HepG2 (cell line): ENCODE measurements at regions not wholly inside any gene's neighbourhood (a gene's known extent, or its start where the extent isn't known, plus 50 kb on each side); places are given as distances from the start of the nearest gene placed in this dataset.
A peak's percentile ranks its signal among the peaks of the same experiment; 100 is the strongest.

Source experiments
- ATAC-seq: fragments of 200-7000 bp; cut with Tn5 transposase; 3 replicates; pipeline ENCODE4 v1.9.1; 2020; ENCODE audit warnings: mild to moderate bottlenecking, moderate library complexity
- BruUV-seq: library from RNA; stranded (reverse); fragments of 400-500 nt; replicated peaks from 2 replicates; lab custom pipeline; 2021; lab: Mats Ljungman, UMichigan
- CTCF ChIA-PET: fragments of 300-600 bp; formaldehyde crosslinking; extraction: SDS; loops from one replicate; lab custom pipeline; 2021; ENCODE audit warnings: low total read pairs, inconsistent platforms, low intra/inter-chr PET ratio; lab: Yijun Ruan, JAX
- POLR2A ChIA-PET: fragments of 350-600 bp; sonication (Branson Sonifier 250); formaldehyde crosslinking; loops from one replicate; lab custom pipeline; 2020; ENCODE audit warnings: antibody characterized with exemption, inconsistent platforms; lab: Yijun Ruan, JAX
- DNase-seq: peaks from one replicate; pipeline ENCODE4 v3.0.0-alpha.2; 2015; ENCODE audit warnings: low spot score
- FAIRE-seq: peaks from 3 replicates; lab custom pipeline; 2011; peaks lifted over from hg19 to GRCh38; lab: Jason Lieb, UNC
- H2AFZ ChIP-seq: one replicate; pipeline ENCODE4 v1.6.1; 2011; ENCODE audit warnings: low read length, inconsistent platforms
- H3K27ac ChIP-seq: fragments of 300-600 bp; 3 replicates; pipeline ENCODE4 v1.8.0; 2011; ENCODE audit warnings: mixed run types, mild to moderate bottlenecking, mixed read lengths, low read length, inconsistent platforms; ENCODE audit not compliant: insufficient read depth; ENCODE audit errors: extremely low read length
- H3K27me3 ChIP-seq, 2 experiments: fragments of 200-600 bp in 1 of 2; 2 replicates in 1 of 2; 3 replicates in 1 of 2; pipeline versions ENCODE4 v1.6.0 to v1.8.0; 2011; ENCODE audit warnings: low read length in 2 of 2, mild to moderate bottlenecking in 2 of 2, moderate library complexity in 2 of 2, inconsistent platforms in 1 of 2; ENCODE audit not compliant: insufficient read depth in 2 of 2, control insufficient read depth in 1 of 2
- H3K36me3 ChIP-seq, 2 experiments: fragments of 200-600 bp in 1 of 2; replicated peaks in 1 of 2; 2 replicates in 1 of 2; 3 replicates in 1 of 2; pipeline versions ENCODE4 v1.5.1 to v1.8.0; 2011; ENCODE audit warnings: low read length in 2 of 2, inconsistent platforms in 1 of 2; ENCODE audit not compliant: insufficient read depth in 2 of 2, control insufficient read depth in 1 of 2
- H3K4me1 ChIP-seq: 2 replicates; pipeline ENCODE4 v1.5.1; 2012; ENCODE audit warnings: low read length, inconsistent platforms; ENCODE audit not compliant: insufficient read depth
- H3K4me2 ChIP-seq: 2 replicates; pipeline ENCODE4 v1.6.0; 2011; ENCODE audit warnings: low read depth, low read length, inconsistent platforms
- H3K4me3 ChIP-seq, 3 experiments: fragments of 200-600 bp in 1 of 3; sonication (generic), shearing (Covaris generic) in 1 of 3; replicated peaks in 1 of 3; 2 replicates each; pipeline ENCODE4 v1.5.1; 2011 to 2016; ENCODE audit warnings: low read length in 3 of 3, inconsistent platforms in 2 of 3, low read depth in 2 of 3, mild to moderate bottlenecking in 2 of 3, control low read depth in 1 of 3, mixed read lengths in 1 of 3; ENCODE audit not compliant: insufficient read depth in 1 of 3
- H3K79me2 ChIP-seq: one replicate; pipeline ENCODE4 v1.6.1; 2011; ENCODE audit warnings: low read length, inconsistent platforms; ENCODE audit not compliant: insufficient read depth
- H3K9ac ChIP-seq: 2 replicates; pipeline ENCODE4 v1.6.0; 2011; ENCODE audit warnings: mild to moderate bottlenecking, low read depth, low read length, inconsistent platforms; ENCODE audit not compliant: insufficient read depth
- H3K9me3 ChIP-seq: 2 replicates; pipeline ENCODE4 v1.5.1; 2012; ENCODE audit warnings: mild to moderate bottlenecking, low read length
- H4K20me1 ChIP-seq: 2 replicates; pipeline ENCODE4 v1.6.0; 2011; ENCODE audit warnings: inconsistent platforms, mild to moderate bottlenecking, low read length, moderate library complexity; ENCODE audit not compliant: insufficient read depth
- BHLHE40 ChIP-seq: IDR thresholded peaks from 2 replicates; pipeline ENCODE4 v1.6.1; 2011; ENCODE audit warnings: low read length, improper control_type of control experiment
- CEBPB ChIP-seq: IDR thresholded peaks from 2 replicates; pipeline ENCODE4 v1.6.1; 2011; ENCODE audit warnings: low read depth, low read length, improper control_type of control experiment, borderline replicate concordance
- DNMT1 ChIP-seq: sonication (generic); formaldehyde crosslinking; IDR thresholded peaks from 2 replicates; pipeline ENCODE4 v1.5.1; 2020; ENCODE audit warnings: mild to moderate bottlenecking, missing genetic modification reagents
- ETV6 ChIP-seq: sonication (generic); formaldehyde crosslinking; conservative IDR thresholded peaks from 2 replicates; pipeline ENCODE4 v1.4.0; 2020; ENCODE audit warnings: missing genetic modification reagents
- FOSL2 ChIP-seq: sonication (generic); formaldehyde crosslinking; IDR thresholded peaks from 2 replicates; pipeline ENCODE4 v1.4.0; 2020; ENCODE audit warnings: missing genetic modification reagents
- GTF2F1 ChIP-seq: fragments of 150-350 bp; IDR thresholded peaks from 2 replicates; pipeline ENCODE4 v1.6.1; 2014; ENCODE audit warnings: low read length
- IKZF1 ChIP-seq: fragments of 450-650 bp; IDR thresholded peaks from 2 replicates; pipeline ENCODE4 v1.7.1; 2016
- MBNL3 ChIP-seq: fragments of 250-450 bp; sonication (Bioruptor Pico); conservative IDR thresholded peaks from 2 replicates; pipeline ENCODE4 v1.8.0; 2022; ENCODE audit warnings: mild to moderate bottlenecking, inconsistent platforms
- POLR2G ChIP-seq: fragments of 200-400 bp; formaldehyde crosslinking; IDR thresholded peaks from 2 replicates; pipeline ENCODE4 v1.6.1; 2018; ENCODE audit warnings: mild to moderate bottlenecking, low read depth, low read length, moderate library complexity
- RBM39 ChIP-seq: fragments of 200-400 bp; formaldehyde crosslinking; IDR thresholded peaks from one replicate; pipeline ENCODE4 v1.6.1; 2018; ENCODE audit warnings: antibody characterized with exemption, mild to moderate bottlenecking, low read depth, low read length; ENCODE audit not compliant: poor library complexity, severe bottlenecking
- RFXANK ChIP-seq: IDR thresholded peaks from 2 replicates; pipeline ENCODE4 v1.6.1; 2016
- TAF1 ChIP-seq: sonication (generic); formaldehyde crosslinking; IDR thresholded peaks from 2 replicates; pipeline ENCODE4 v1.4.0; 2020; ENCODE audit warnings: missing genetic modification reagents
- ZBTB34 ChIP-seq: sonication (generic); formaldehyde crosslinking; IDR thresholded peaks from 2 replicates; pipeline ENCODE4 v1.8.0; 2022; ENCODE audit warnings: mild to moderate bottlenecking, missing genetic modification reagents
- ZBTB7B ChIP-seq: sonication (generic); formaldehyde crosslinking; IDR thresholded peaks from 2 replicates; pipeline ENCODE4 v1.4.0; 2020; ENCODE audit warnings: missing genetic modification reagents
- ZFY ChIP-seq: sonication (generic); formaldehyde crosslinking; IDR thresholded peaks from 2 replicates; pipeline ENCODE4 v1.4.0; 2020; ENCODE audit warnings: missing genetic modification reagents
- ZFYVE20 ChIP-seq: sonication (generic); formaldehyde crosslinking; IDR thresholded peaks from 2 replicates; pipeline ENCODE4 v1.8.0; 2023; ENCODE audit warnings: low read depth, mild to moderate bottlenecking, moderate library complexity, missing genetic modification reagents, borderline replicate concordance
- ZNF709 ChIP-seq: sonication (generic); formaldehyde crosslinking; IDR thresholded peaks from 2 replicates; pipeline ENCODE4 v1.5.0; 2020; ENCODE audit warnings: mild to moderate bottlenecking, missing genetic modification reagents
- ZNF773 ChIP-seq: sonication (generic); formaldehyde crosslinking; IDR thresholded peaks from 2 replicates; pipeline ENCODE4 v1.4.0; 2020; ENCODE audit warnings: missing genetic modification reagents, borderline replicate concordance
- ZNF777 ChIP-seq: sonication (generic); formaldehyde crosslinking; IDR thresholded peaks from 2 replicates; pipeline ENCODE4 v1.4.0; 2020; ENCODE audit warnings: missing genetic modification reagents
- WGBS: methylation state at CpG from one replicate; pipeline ENCODE4 v1.1.6; 2017; ENCODE audit warnings: low lambda C conversion rate; 5-methylcytosine and 5-hydroxymethylcytosine counted together
- in situ Hi-C: cut with HindIII; loops from 2 replicates; pipeline ENCODE4 v1.10.0; 2017; ENCODE audit warnings: low pct_unique_long_range_greater_than_20kb; ENCODE audit not compliant: extremely low pct_ligation_motif_present
- intact Hi-C: fragments of 100-400 bp; cut with micrococcal nuclease; formaldehyde crosslinking; loops from one replicate; pipeline ENCODE4 v1.10.0; 2022; ENCODE audit not compliant: unreplicated experiment

DNA sequence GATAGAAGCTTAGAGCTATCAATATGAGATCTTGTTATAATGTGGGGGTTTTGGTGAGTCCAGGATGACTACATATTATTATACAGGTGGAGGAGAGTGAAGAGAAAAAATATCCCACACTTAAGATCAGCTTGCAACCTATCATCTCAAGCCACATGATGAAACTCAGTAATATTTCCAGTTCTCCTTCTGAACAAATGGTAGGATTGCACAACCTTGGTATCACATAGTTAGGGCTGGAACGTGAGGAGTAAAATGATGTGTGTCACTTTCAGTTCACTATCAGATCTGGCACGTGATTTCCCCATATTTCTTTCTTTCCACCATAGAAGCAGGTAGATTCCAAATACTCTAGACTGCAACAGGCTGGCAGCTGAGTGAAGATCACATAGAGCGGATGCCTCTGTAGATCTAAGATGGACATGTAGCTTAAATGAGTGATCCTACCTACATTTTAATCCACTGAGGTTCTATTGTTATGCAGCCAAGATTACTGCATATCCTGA lies 150.6 kb upstream of the ANKRD50 start:
- H3K9ac ChIP-seq = no peak overlapping the region
- BruUV-seq = no TSS peak
- intact Hi-C loops (no loop called here), in situ Hi-C loops (no loop called here)
- no peaks in the 10 kb centered on the region for H3K79me2 ChIP-seq
- no peak for DNase-seq
- no peak overlapping the region for H3K27ac ChIP-seq
- no peaks in the 10 kb centered on the region for H3K4me1 ChIP-seq
- ATAC-seq = no peak
- no peak overlapping the region for H3K4me2 ChIP-seq
- no peak overlapping the region for H3K4me3 ChIP-seq
- H3K9me3 ChIP-seq = no peaks in the 10 kb centered on the region
- POLR2A ChIA-PET = no interaction called here
- no peak for TF ChIP-seq RBM39
- TF ChIP-seq RFXANK (CRISPR knock-in tag) = no peak
- TF ChIP-seq GTF2F1 = no peak
- no peak for TF ChIP-seq TAF1 (CRISPR knock-in tag)
- peak; percentile 71 for TF ChIP-seq CEBPB
- TF ChIP-seq ZNF709 (CRISPR knock-in tag) = no peak
- no peak for TF ChIP-seq ZBTB34
- TF ChIP-seq, all 625 proteins: peak for 1
- FAIRE-seq = no peak
- no peak overlapping the region for H2AFZ ChIP-seq
- no peaks in the 10 kb centered on the region for H4K20me1 ChIP-seq
- H3K36me3 ChIP-seq = no peaks in the 10 kb centered on the region
- 30% methylated on average over 3 of the region's 3 CpGs for WGBS
- CTCF ChIA-PET = no interaction called here
- H3K27me3 ChIP-seq = no peaks in the 10 kb centered on the region

DNA sequence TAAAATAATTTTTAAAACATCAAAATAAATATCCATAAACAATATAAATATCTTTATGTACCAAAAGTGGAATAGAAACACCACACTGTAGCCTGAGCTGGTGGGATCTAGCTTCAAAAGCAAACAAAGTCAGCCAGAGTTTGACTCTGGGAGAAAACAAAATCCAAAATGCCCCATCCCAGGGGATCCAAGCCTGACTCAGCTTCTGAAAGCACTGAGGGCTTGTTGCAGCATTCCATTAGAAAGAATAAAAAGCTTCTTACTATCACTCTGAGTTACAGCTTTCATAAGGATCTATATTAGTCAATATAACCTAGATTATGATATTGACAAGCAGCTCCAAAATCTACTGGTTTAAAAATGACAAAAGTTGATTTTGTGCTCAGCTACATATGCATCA lies 149.7 kb upstream of the ANKRD50 start:
- Histone ChIP-seq H4K20me1 (no peaks in the 10 kb centered on the region), H3K9ac (no peak overlapping the region), H3K27me3 (no peaks in the 10 kb centered on the region), H3K27ac (no peak overlapping the region), H2AFZ (no peak overlapping the region), H3K36me3 (no peaks in the 10 kb centered on the region), H3K4me3 (no peak overlapping the region), H3K79me2 (no peaks in the 10 kb centered on the region), H3K4me1 (no peaks in the 10 kb centered on the region), H3K4me2 (no peak overlapping the region), H3K9me3 (no peaks in the 10 kb centered on the region)
- FAIRE-seq (no peak), DNase-seq (no peak), ATAC-seq (no peak)
- intact Hi-C loops (no loop called here), in situ Hi-C loops (no loop called here)
- BruUV-seq = no TSS peak
- CTCF ChIA-PET = no interaction called here
- POLR2A ChIA-PET = no interaction called here
- TF ChIP-seq IKZF1 (no peak), POLR2G (no peak), ETV6 (CRISPR knock-in tag) (no peak), BHLHE40 (no peak), ZBTB7B (CRISPR knock-in tag) (no peak), ZNF777 (CRISPR knock-in tag) (no peak), DNMT1 (CRISPR knock-in tag) (no peak), MBNL3 (CRISPR knock-in tag) (no peak), ZFY (CRISPR knock-in tag) (no peak), FOSL2 (CRISPR knock-in tag) (no peak), ZNF773 (CRISPR knock-in tag) (no peak), ZFYVE20 (CRISPR knock-in tag) (no peak)
